ENCODE measurements at regions not wholly inside any gene's neighbourhood (a gene's known extent, or its start where the extent isn't known, plus 50 kb on each side); places are given as distances from the start of the nearest gene placed in this dataset.
"Not testable (repeated sequence)": the region's sequence is repeated elsewhere in the genome, so short reads cannot be mapped to it uniquely, and the experiment has no call there.

- TF ChIP-seq CTCF (IDR thresholded peaks at IDR 0.05; ENCODE audit: low read length); EZH2 (IDR thresholded peaks at IDR 0.05; ENCODE audit: borderline replicate concordance, low read length): not testable (repeated sequence)
Measured at GRCh38 chr2:87321201-87321600, 299.6 kb upstream of the PLGLB1 start.
